ENCODE measurements at regions not wholly inside any gene's neighbourhood (a gene's known extent, or its start where the extent isn't known, plus 50 kb on each side); places are given as distances from the start of the nearest gene placed in this dataset.

GRCh38 chr1:30598571-30599114 is 124.7 kb downstream of the MATN1 start:
- Histone ChIP-seq H4K20me1 (ENCODE audit: insufficient read depth, low read length) (no peaks in the 10 kb centered on the region), H3K27me3 (ENCODE audit: insufficient read depth, low read length) (peaks cover 2% of the 10 kb centered on the region), H3K27ac (ENCODE audit: low read depth, low read length) (no peak overlapping the region), H3K4me3 (ENCODE audit: insufficient read depth, low read depth, low read length) (no peak overlapping the region), H3K9me3 (ENCODE audit: insufficient read depth, low read depth, low read length) (no peaks in the 10 kb centered on the region), H3K9ac (ENCODE audit: low read length) (no peak overlapping the region), H3K79me2 (ENCODE audit: insufficient read depth, low read length) (no peaks in the 10 kb centered on the region), H3K4me2 (ENCODE audit: low read length) (no peak overlapping the region), H3K36me3 (ENCODE audit: insufficient read depth, low read length) (no peaks in the 10 kb centered on the region), H2AFZ (ENCODE audit: low read depth, low read length) (no peak overlapping the region), H3K4me1 (ENCODE audit: insufficient read depth, low read length) (no peaks in the 10 kb centered on the region)
- DNase-seq (ENCODE audit: low read depth) (no peak), FAIRE-seq (no peak)
- H3K4me1 Mint-ChIP-seq (ENCODE audit: low read depth, unreplicated experiment): no peaks in the 10 kb centered on the region
- H3K4me3 Mint-ChIP-seq (ENCODE audit: unreplicated experiment): no peak overlapping the region
- H3K9me3 Mint-ChIP-seq (ENCODE audit: unreplicated experiment): peaks cover 14% of the 10 kb centered on the region
- no peak overlapping the region for H3K27ac Mint-ChIP-seq (ENCODE audit: unreplicated experiment)
- TF ChIP-seq EZH2 (IDR thresholded peaks at IDR 0.05; ENCODE audit: insufficient read depth, low read length): no peak
- no peak for TF ChIP-seq CTCF (IDR thresholded peaks at IDR 0.05; ENCODE audit: insufficient read depth, low read depth, low read length)
- peaks cover 63% of the 10 kb centered on the region for H3K27me3 Mint-ChIP-seq (ENCODE audit: low read depth, unreplicated experiment)
- no peaks in the 10 kb centered on the region for H3K36me3 Mint-ChIP-seq (ENCODE audit: low read depth, unreplicated experiment)

GRCh38 chr1:30597711-30598110 is 125.7 kb downstream of the MATN1 start:
- no peak overlapping the region for H3K4me3 ChIP-seq (ENCODE audit: insufficient read depth, low read depth, low read length)
- no peaks in the 10 kb centered on the region for H3K9me3 ChIP-seq (ENCODE audit: insufficient read depth, low read depth, low read length)
- FAIRE-seq: no peak
- peaks cover 2% of the 10 kb centered on the region for H3K27me3 ChIP-seq (ENCODE audit: insufficient read depth, low read length)
- no peak for TF ChIP-seq CTCF (IDR thresholded peaks at IDR 0.05; ENCODE audit: insufficient read depth, low read depth, low read length)
- no peaks in the 10 kb centered on the region for H3K4me1 Mint-ChIP-seq (ENCODE audit: low read depth, unreplicated experiment)
- H3K36me3 ChIP-seq (ENCODE audit: insufficient read depth, low read length): no peaks in the 10 kb centered on the region
- DNase-seq (ENCODE audit: low read depth): no peak
- peaks cover 14% of the 10 kb centered on the region for H3K9me3 Mint-ChIP-seq (ENCODE audit: unreplicated experiment)
- peaks cover 64% of the 10 kb centered on the region for H3K27me3 Mint-ChIP-seq (ENCODE audit: low read depth, unreplicated experiment)
- H3K27ac ChIP-seq (ENCODE audit: low read depth, low read length): no peak overlapping the region
- H3K79me2 ChIP-seq (ENCODE audit: insufficient read depth, low read length): no peaks in the 10 kb centered on the region
- no peaks in the 10 kb centered on the region for H4K20me1 ChIP-seq (ENCODE audit: insufficient read depth, low read length)
- no peak overlapping the region for H3K4me2 ChIP-seq (ENCODE audit: low read length)
- H2AFZ ChIP-seq (ENCODE audit: low read depth, low read length): no peak overlapping the region
- H3K36me3 Mint-ChIP-seq (ENCODE audit: low read depth, unreplicated experiment): no peaks in the 10 kb centered on the region
- H3K4me1 ChIP-seq (ENCODE audit: insufficient read depth, low read length): no peaks in the 10 kb centered on the region
- no peak overlapping the region for H3K4me3 Mint-ChIP-seq (ENCODE audit: unreplicated experiment)
- no peak overlapping the region for H3K9ac ChIP-seq (ENCODE audit: low read length)
- no peak overlapping the region for H3K27ac Mint-ChIP-seq (ENCODE audit: unreplicated experiment)

- H3K4me1 Mint-ChIP-seq (ENCODE audit: low read depth, unreplicated experiment): no peaks in the 10 kb centered on the region
- no peaks in the 10 kb centered on the region for H3K36me3 ChIP-seq (ENCODE audit: insufficient read depth, low read length)
- H3K36me3 Mint-ChIP-seq (ENCODE audit: low read depth, unreplicated experiment): no peaks in the 10 kb centered on the region
- H3K4me3 ChIP-seq (ENCODE audit: insufficient read depth, low read depth, low read length): no peak overlapping the region
- H3K27ac Mint-ChIP-seq (ENCODE audit: unreplicated experiment): no peak overlapping the region
- H3K27ac ChIP-seq (ENCODE audit: low read depth, low read length): no peak overlapping the region
- H3K9me3 ChIP-seq (ENCODE audit: insufficient read depth, low read depth, low read length): no peaks in the 10 kb centered on the region
- H3K4me1 ChIP-seq (ENCODE audit: insufficient read depth, low read length): no peaks in the 10 kb centered on the region
- no peak overlapping the region for H2AFZ ChIP-seq (ENCODE audit: low read depth, low read length)
- H3K27me3 Mint-ChIP-seq (ENCODE audit: low read depth, unreplicated experiment): peaks cover 55% of the 10 kb centered on the region
- peaks cover 14% of the 10 kb centered on the region for H3K9me3 Mint-ChIP-seq (ENCODE audit: unreplicated experiment)
- H3K4me3 Mint-ChIP-seq (ENCODE audit: unreplicated experiment): no peak overlapping the region
- TF ChIP-seq CTCF (IDR thresholded peaks at IDR 0.05; ENCODE audit: insufficient read depth, low read depth, low read length) (no peak), EZH2 (IDR thresholded peaks at IDR 0.05; ENCODE audit: insufficient read depth, low read length) (no peak)
- FAIRE-seq (no peak), DNase-seq (ENCODE audit: low read depth) (no peak)
- no peaks in the 10 kb centered on the region for H3K79me2 ChIP-seq (ENCODE audit: insufficient read depth, low read length)
- no peak overlapping the region for H3K4me2 ChIP-seq (ENCODE audit: low read length)
- H3K27me3 ChIP-seq (ENCODE audit: insufficient read depth, low read length): peaks cover 2% of the 10 kb centered on the region
- no peak overlapping the region for H3K9ac ChIP-seq (ENCODE audit: low read length)
- no peaks in the 10 kb centered on the region for H4K20me1 ChIP-seq (ENCODE audit: insufficient read depth, low read length)
Measured at GRCh38 chr1:30596891-30597290, 126.5 kb downstream of the MATN1 start.
